Retinal pigment epithelial cell (primary cell): ENCODE measurements at regions not wholly inside any gene's neighbourhood (a gene's known extent, or its start where the extent isn't known, plus 50 kb on each side); places are given as distances from the start of the nearest gene placed in this dataset.

Source experiments
- DNase-seq: peaks from one replicate; pipeline ENCODE4 v3.0.0-alpha.2; 2010; ENCODE audit warnings: low read depth
- H3K4me3 ChIP-seq: 2 replicates; pipeline ENCODE4 v1.5.1; 2011; ENCODE audit warnings: mild to moderate bottlenecking, low read length, control low read depth, moderate library complexity
- CTCF ChIP-seq: conservative IDR thresholded peaks from 2 replicates; pipeline ENCODE4 v1.5.1; 2011; ENCODE audit warnings: low read depth, low read length, control low read depth, inconsistent platforms

DNA sequence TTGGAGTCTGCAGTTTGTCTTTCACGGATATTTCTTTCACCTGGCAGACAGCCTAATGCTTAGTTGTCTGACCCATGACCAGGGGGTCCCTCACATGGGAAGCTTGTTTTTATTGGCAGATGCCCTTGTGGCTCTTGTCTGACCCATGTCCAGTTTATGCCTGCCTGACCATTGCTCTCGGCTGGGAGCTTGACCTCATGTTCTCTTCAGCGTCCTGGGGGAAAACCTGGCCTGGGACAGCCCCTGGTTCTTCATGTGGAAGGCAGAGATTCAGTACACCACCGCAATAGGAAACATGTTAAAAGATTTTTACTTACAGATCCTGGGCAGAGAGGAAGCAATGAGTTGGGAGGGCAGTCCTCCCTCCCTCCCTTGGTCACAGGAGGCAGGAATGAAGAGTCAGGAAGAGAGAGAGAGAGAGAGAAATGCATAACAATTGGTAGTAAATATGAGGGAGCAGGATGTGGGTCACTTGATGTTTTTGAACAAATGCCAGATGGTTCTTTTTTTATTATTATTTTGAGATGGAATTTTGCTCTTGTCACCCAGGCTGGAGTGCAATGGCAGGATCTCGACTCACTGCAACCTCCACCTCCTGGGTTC, 302.7 kb upstream of the MYOCD start:
- no peak for TF ChIP-seq CTCF
- H3K4me3 ChIP-seq, result no peak overlapping the region
- DNase-seq, result no peak

GRCh38 chr17:12365805-12366204, 299.9 kb upstream of the MYOCD start:
- no peak for DNase-seq
- no peak overlapping the region for H3K4me3 ChIP-seq
- TF ChIP-seq CTCF, result no peak

DNA sequence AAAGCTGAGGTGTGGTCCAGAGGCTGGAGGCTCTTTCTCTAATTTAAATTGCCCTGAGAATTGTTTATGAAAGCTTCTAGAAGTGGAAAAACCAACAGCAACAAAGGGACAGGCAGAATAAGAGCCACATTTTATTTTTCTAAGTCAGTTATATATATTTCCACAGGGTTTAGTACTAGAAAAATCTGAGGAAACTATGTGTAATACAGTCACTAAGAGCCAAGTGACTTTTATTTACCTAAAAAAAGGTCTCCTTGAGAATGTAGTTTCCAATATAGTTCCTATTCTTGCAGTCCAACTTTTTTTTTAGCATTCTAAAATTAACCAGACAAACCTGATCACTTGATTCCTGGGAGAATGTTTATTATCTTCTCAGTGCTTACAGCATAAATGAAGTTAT, 296.6 kb upstream of the MYOCD start:
- DNase-seq, result no peak

GRCh38 chr17:12376276-12376675, 289.4 kb upstream of the MYOCD start:
- no peak for TF ChIP-seq CTCF
- H3K4me3 ChIP-seq, result no peak overlapping the region
- DNase-seq, result no peak

More for the DNA sequence above, 296.6 kb upstream of the MYOCD start:
- H3K4me3 ChIP-seq, result no peak overlapping the region
- no peak for TF ChIP-seq CTCF

DNA sequence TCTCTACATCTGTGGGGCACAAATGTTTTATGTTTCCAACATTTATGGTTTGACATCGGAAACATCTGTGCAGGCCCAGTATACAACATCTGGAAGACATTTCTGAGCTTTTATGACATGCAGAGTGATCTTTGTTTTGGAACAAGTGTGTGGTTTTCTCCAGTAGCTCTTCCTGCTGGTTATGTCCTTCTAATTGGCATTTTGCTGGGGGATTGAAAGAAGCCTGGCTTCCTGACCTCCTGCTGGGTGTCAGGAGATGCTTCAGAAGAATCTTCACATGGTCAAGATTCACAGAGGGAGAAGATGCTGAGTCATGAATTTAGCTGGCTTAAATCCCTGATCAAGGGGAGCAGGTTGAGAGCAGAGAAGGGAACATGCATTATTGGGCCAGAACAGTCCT, 279.5 kb upstream of the MYOCD start:
- DNase-seq, result no peak
- no peak for TF ChIP-seq CTCF
- H3K4me3 ChIP-seq, result no peak overlapping the region

DNA sequence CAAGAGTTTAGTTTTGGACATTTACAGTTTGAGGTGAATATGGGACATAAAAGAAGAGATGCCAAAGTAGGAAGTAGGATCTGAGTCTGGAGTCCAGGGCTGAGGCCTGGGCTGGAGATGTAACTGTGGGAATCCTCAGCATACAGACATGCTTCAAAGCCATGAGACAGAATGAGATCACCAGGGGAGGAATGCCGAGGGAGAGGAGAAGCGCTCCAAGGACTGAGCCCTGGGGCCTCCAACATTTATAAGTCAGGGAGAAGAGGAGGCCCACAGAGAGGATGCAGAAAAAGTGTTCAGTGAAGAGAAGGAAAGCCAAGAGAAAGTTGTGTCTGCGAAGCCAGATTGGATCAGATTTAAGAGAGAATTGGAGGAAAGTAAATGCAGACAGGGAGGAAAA, 277.5 kb upstream of the MYOCD start:
- DNase-seq, result no peak
- H3K4me3 ChIP-seq, result no peak overlapping the region
- no peak for TF ChIP-seq CTCF

DNA sequence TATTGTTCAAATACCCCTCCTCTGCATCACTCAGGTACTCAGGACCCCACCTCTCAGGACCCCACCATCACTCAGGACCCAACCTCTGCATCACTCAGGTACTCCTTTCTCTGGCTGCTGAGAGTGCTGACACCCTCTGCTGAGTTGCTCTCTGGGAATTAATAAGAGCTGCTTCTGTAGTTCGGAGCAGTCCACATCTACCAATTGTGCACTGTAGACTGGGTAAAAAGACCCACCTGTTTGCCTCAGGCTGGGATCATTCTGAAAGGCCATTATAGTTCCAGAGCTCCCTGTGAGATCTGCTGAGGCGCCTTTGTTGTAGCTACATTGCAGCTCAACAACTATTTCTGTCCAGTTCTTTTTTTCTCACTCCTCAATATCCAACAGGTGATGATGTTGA, 276.3 kb upstream of the MYOCD start:
- no peak for DNase-seq
- no peak overlapping the region for H3K4me3 ChIP-seq
- no peak for TF ChIP-seq CTCF
